HCT116 (cell line): ENCODE measurements at regions not wholly inside any gene's neighbourhood (a gene's known extent, or its start where the extent isn't known, plus 50 kb on each side); places are given as distances from the start of the nearest gene placed in this dataset.

Source experiments
- ATAC-seq: fragments of 200-7000 bp; cut with Tn5 transposase; 2 replicates; pipeline ENCODE4 v1.9.1; 2020; ENCODE audit warnings: mild to moderate bottlenecking, moderate library complexity
- BruUV-seq: library from RNA; stranded (reverse); fragments of 400-500 nt; replicated peaks from 2 replicates; lab custom pipeline; 2021; lab: Mats Ljungman, UMichigan
- CTCF ChIA-PET: fragments of 300-600 bp; sonication (Branson Sonifier 250); formaldehyde crosslinking; loops from one replicate; lab custom pipeline; 2021; ENCODE audit warnings: antibody characterized with exemption; lab: Charles Lee
- POLR2A ChIA-PET: fragments of 300-600, 350-600 bp; sonication (Branson Sonifier 250); formaldehyde crosslinking; loops from one replicate; lab custom pipeline; 2021; ENCODE audit warnings: antibody characterized with exemption; lab: Charles Lee
- RAD21 ChIA-PET, 2 experiments: fragments of 300-600 bp; sonication (Branson Sonifier 250); formaldehyde crosslinking; loops; one replicate each; lab custom pipeline; 2023; ENCODE audit warnings: low total read pairs in 2 of 2; ENCODE audit not compliant: uncharacterized antibody in 2 of 2, unreplicated experiment in 2 of 2, low non-redundant PET in 1 of 2; lab: Charles Lee
- DNase-seq: peaks from one replicate; pipeline ENCODE4 v3.0.0-alpha.2; 2010; ENCODE audit warnings: low read depth, low spot score
- H2AFZ ChIP-seq: fragments of 200-600 bp; shearing (Covaris generic), sonication (generic); 2 replicates; pipeline ENCODE4 v1.6.1; 2017; ENCODE audit warnings: low read depth, mixed run types, mixed read lengths, antibody characterized with exemption, low read length; ENCODE audit not compliant: poor library complexity, severe bottlenecking
- H3K27ac ChIP-seq: 2 replicates; pipeline ENCODE4 v1.5.1; 2012; ENCODE audit warnings: low read depth, low read length
- H3K27me3 ChIP-seq: fragments of 200-600 bp; sonication (generic); 2 replicates; pipeline ENCODE4 v1.6.1; 2016; ENCODE audit warnings: mixed run types, low read length, mixed read lengths; ENCODE audit not compliant: insufficient read depth
- H3K36me3 ChIP-seq, 2 experiments: fragments of 200-500 bp in 1 of 2; fragments of 200-600 bp in 1 of 2; sonication (Bioruptor generic) in 1 of 2; sonication (generic) in 1 of 2; 2 replicates each; pipeline versions ENCODE4 v1.5.1 to v1.6.1; 2014 to 2016; ENCODE audit warnings: low read length in 2 of 2, inconsistent platforms in 1 of 2, mixed read lengths in 1 of 2, mixed run types in 1 of 2; ENCODE audit not compliant: insufficient read depth in 2 of 2, control insufficient read depth in 1 of 2
- H3K4me1 ChIP-seq, 2 experiments: fragments of 200-600 bp in 1 of 2; sonication (generic) in 1 of 2; 2 replicates each; pipeline versions ENCODE4 v1.5.1 to v1.6.1; 2012 to 2017; ENCODE audit warnings: low read length in 2 of 2, inconsistent platforms in 1 of 2, mild to moderate bottlenecking in 1 of 2, mixed read lengths in 1 of 2, mixed run types in 1 of 2, moderate library complexity in 1 of 2; ENCODE audit not compliant: insufficient read depth in 2 of 2, control insufficient read depth in 1 of 2
- H3K4me2 ChIP-seq: fragments of 200-600 bp; sonication (generic); 2 replicates; pipeline ENCODE4 v1.6.1; 2017; ENCODE audit warnings: mixed run types, low read length, mixed read lengths
- H3K4me3 ChIP-seq, 2 experiments: fragments of 200-600 bp in 1 of 2; sonication (generic) in 1 of 2; replicated peaks in 1 of 2; 2 replicates each; pipeline ENCODE4 v1.5.1; 2011 to 2016; ENCODE audit warnings: low read length in 2 of 2, control low read depth in 1 of 2, low read depth in 1 of 2, mild to moderate bottlenecking in 1 of 2, mixed read lengths in 1 of 2, mixed run types in 1 of 2
- H3K79me2 ChIP-seq: fragments of 200-600 bp; sonication (generic); 2 replicates; pipeline ENCODE4 v1.6.1; 2017; ENCODE audit warnings: mild to moderate bottlenecking, mixed run types, low read length, moderate library complexity, mixed read lengths; ENCODE audit not compliant: insufficient read depth
- H3K9ac ChIP-seq: fragments of 200-600 bp; sonication (generic); 2 replicates; pipeline ENCODE4 v1.6.1; 2016; ENCODE audit warnings: low read length, mixed read lengths
- H3K9me2 ChIP-seq: fragments of 200-600 bp; sonication (generic), shearing (Covaris generic); 2 replicates; pipeline ENCODE4 v1.6.1; 2017; ENCODE audit warnings: mixed run types, mild to moderate bottlenecking, moderate library complexity; ENCODE audit not compliant: insufficient read depth
- H3K9me3 ChIP-seq, 2 experiments: fragments of 200-500 bp in 1 of 2; fragments of 200-600 bp in 1 of 2; sonication (Bioruptor generic) in 1 of 2; sonication (generic) in 1 of 2; 2 replicates each; pipeline ENCODE4 v1.6.1; 2014 to 2017; ENCODE audit warnings: low read length in 2 of 2, mixed read lengths in 2 of 2, inconsistent platforms in 1 of 2, low read depth in 1 of 2, mild to moderate bottlenecking in 1 of 2, mixed run types in 1 of 2, moderate library complexity in 1 of 2; ENCODE audit not compliant: control insufficient read depth in 1 of 2, insufficient read depth in 1 of 2
- H4K20me1 ChIP-seq: fragments of 200-600 bp; sonication (generic), shearing (Covaris generic); 2 replicates; pipeline ENCODE4 v1.6.1; 2017; ENCODE audit warnings: mixed run types, mild to moderate bottlenecking, moderate library complexity; ENCODE audit not compliant: insufficient read depth
- EGR1 ChIP-seq: IDR thresholded peaks from 2 replicates; pipeline ENCODE4 v1.6.1; 2012; ENCODE audit warnings: low read depth
- ELF1 ChIP-seq: IDR thresholded peaks from 2 replicates; pipeline ENCODE4 v1.6.1; 2012; ENCODE audit warnings: low read depth, borderline replicate concordance
- EZH2phosphoT487 ChIP-seq: fragments of 200-600 bp; IDR thresholded peaks from 2 replicates; pipeline ENCODE4 v1.6.1; 2018; ENCODE audit warnings: antibody characterized with exemption, borderline replicate concordance
- POLR2A ChIP-seq: IDR thresholded peaks from 2 replicates; pipeline ENCODE4 v1.7.0; 2011; ENCODE audit warnings: borderline replicate concordance; ENCODE audit not compliant: insufficient read depth, insufficient read length; ENCODE audit errors: extremely low read depth
- POLR2AphosphoS5 ChIP-seq: IDR thresholded peaks from 2 replicates; pipeline ENCODE4 v1.6.1; 2011; ENCODE audit warnings: mild to moderate bottlenecking, low read depth, low read length, moderate library complexity
- SIN3A ChIP-seq: IDR thresholded peaks from 2 replicates; pipeline ENCODE4 v1.6.1; 2012; ENCODE audit warnings: low read depth
- SP1 ChIP-seq: IDR thresholded peaks from 2 replicates; pipeline ENCODE4 v1.6.1; 2012; ENCODE audit warnings: low read depth
- SRF ChIP-seq: IDR thresholded peaks from 2 replicates; pipeline ENCODE4 v1.6.1; 2012; ENCODE audit warnings: low read depth
- TCF7L2 ChIP-seq: IDR thresholded peaks from 2 replicates; pipeline ENCODE4 v1.7.0; 2011; ENCODE audit warnings: borderline replicate concordance, inconsistent platforms; ENCODE audit not compliant: insufficient read depth, insufficient read length; ENCODE audit errors: extremely low read depth
- YY1 ChIP-seq: IDR thresholded peaks from 2 replicates; pipeline ENCODE4 v1.6.1; 2011; ENCODE audit warnings: low read length, low read depth, moderate library complexity, mild to moderate bottlenecking; ENCODE audit not compliant: insufficient replicate concordance; ENCODE audit errors: extremely low read depth
- ZNF274 ChIP-seq: fragments of 200-500 bp; sonication (Bioruptor generic); IDR thresholded peaks from 2 replicates; pipeline ENCODE4 v1.6.1; 2014; ENCODE audit warnings: mild to moderate bottlenecking, low read depth, low read length, inconsistent platforms
- intact Hi-C: fragments of 100-400 bp; cut with micrococcal nuclease; formaldehyde crosslinking; loops from 2 replicates; pipeline ENCODE4 v1.10.0; 2022
- TF ChIP-seq, protein P1 (sequence below): IDR thresholded peaks from 2 replicates; pipeline ENCODE4 v1.6.1; 2012; ENCODE audit warnings: low read depth
- TF ChIP-seq, protein P2 (sequence below): IDR thresholded peaks from 2 replicates; pipeline ENCODE4 v1.6.1; 2012
- TF ChIP-seq, protein P3 (sequence below): IDR thresholded peaks from 2 replicates; pipeline ENCODE4 v1.6.1; 2012

DNA sequence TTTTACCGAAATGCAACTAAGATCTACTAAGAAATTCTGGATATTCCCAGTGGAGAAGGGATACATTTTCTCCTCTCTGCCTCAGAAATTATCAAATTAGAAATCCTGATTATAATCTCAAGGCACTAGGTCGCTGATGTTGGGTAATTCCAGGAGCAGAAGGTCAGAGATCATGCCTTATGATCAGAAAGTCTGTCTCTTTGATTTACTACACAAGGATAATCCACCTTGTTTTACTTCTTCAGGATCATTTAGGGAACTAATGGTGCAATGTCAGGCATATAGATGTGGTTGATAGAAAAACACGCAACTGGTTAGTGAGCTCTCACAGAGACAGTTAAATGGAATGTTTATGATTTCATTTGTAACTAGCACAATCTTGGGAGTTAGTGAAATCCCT lies 1069.7 kb downstream of the STIM2 start:
- no TSS peak for BruUV-seq
- Histone ChIP-seq H3K4me1 (no peaks in the 10 kb centered on the region), H3K9me2 (no peaks in the 10 kb centered on the region; the same call in 1 of the 2 replicates), H3K79me2 (no peaks in the 10 kb centered on the region), H3K36me3 (no peaks in the 10 kb centered on the region), H3K27me3 (no peaks in the 10 kb centered on the region), H3K4me3 (no peak overlapping the region), H3K27ac (no peak overlapping the region), H2AFZ (no peak overlapping the region), H4K20me1 (no peaks in the 10 kb centered on the region), H3K9me3 (no peaks in the 10 kb centered on the region), H3K4me2 (no peak overlapping the region), H3K9ac (no peak overlapping the region)
- ChIA-PET CTCF (no interaction called here), POLR2A (no interaction called here), RAD21 (no interaction called here)
- ATAC-seq (no peak), DNase-seq (no peak)
- intact Hi-C loops = no loop called here
- no peak for TF ChIP-seq SRF
- TF ChIP-seq, protein P1, sequence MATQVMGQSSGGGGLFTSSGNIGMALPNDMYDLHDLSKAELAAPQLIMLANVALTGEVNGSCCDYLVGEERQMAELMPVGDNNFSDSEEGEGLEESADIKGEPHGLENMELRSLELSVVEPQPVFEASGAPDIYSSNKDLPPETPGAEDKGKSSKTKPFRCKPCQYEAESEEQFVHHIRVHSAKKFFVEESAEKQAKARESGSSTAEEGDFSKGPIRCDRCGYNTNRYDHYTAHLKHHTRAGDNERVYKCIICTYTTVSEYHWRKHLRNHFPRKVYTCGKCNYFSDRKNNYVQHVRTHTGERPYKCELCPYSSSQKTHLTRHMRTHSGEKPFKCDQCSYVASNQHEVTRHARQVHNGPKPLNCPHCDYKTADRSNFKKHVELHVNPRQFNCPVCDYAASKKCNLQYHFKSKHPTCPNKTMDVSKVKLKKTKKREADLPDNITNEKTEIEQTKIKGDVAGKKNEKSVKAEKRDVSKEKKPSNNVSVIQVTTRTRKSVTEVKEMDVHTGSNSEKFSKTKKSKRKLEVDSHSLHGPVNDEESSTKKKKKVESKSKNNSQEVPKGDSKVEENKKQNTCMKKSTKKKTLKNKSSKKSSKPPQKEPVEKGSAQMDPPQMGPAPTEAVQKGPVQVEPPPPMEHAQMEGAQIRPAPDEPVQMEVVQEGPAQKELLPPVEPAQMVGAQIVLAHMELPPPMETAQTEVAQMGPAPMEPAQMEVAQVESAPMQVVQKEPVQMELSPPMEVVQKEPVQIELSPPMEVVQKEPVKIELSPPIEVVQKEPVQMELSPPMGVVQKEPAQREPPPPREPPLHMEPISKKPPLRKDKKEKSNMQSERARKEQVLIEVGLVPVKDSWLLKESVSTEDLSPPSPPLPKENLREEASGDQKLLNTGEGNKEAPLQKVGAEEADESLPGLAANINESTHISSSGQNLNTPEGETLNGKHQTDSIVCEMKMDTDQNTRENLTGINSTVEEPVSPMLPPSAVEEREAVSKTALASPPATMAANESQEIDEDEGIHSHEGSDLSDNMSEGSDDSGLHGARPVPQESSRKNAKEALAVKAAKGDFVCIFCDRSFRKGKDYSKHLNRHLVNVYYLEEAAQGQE = no peak
- no peak for TF ChIP-seq TCF7L2
- no peak for TF ChIP-seq YY1
- no peak for TF ChIP-seq ZNF274
- TF ChIP-seq POLR2AphosphoS5 = no peak
- TF ChIP-seq, protein P2, sequence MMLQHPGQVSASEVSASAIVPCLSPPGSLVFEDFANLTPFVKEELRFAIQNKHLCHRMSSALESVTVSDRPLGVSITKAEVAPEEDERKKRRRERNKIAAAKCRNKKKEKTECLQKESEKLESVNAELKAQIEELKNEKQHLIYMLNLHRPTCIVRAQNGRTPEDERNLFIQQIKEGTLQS = no peak
- TF ChIP-seq SIN3A = no peak
- TF ChIP-seq EGR1 = no peak
- no peak for TF ChIP-seq SP1
- TF ChIP-seq ELF1 = no peak
- TF ChIP-seq, protein P3, sequence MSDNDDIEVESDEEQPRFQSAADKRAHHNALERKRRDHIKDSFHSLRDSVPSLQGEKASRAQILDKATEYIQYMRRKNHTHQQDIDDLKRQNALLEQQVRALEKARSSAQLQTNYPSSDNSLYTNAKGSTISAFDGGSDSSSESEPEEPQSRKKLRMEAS = no peak
- no peak for TF ChIP-seq EZH2phosphoT487
- no peak for TF ChIP-seq POLR2A
